Astrocyte (in vitro differentiated cells and primary cell): ENCODE measurements at regions not wholly inside any gene's neighbourhood (a gene's known extent, or its start where the extent isn't known, plus 50 kb on each side); places are given as distances from the start of the nearest gene placed in this dataset.

Experiments used
- DNase-seq: peaks from one replicate; pipeline ENCODE4 v3.0.0-alpha.2; 2010; ENCODE audit warnings: low read depth
- FAIRE-seq: peaks from 2 replicates; lab custom pipeline; 2011; peaks lifted over from hg19 to GRCh38; lab: Jason Lieb, UNC
- H2AFZ ChIP-seq: 2 replicates; pipeline ENCODE4 v1.6.0; 2012; ENCODE audit warnings: low read depth, low read length, inconsistent platforms
- H3K27ac ChIP-seq: 2 replicates; pipeline ENCODE4 v1.5.1; 2011; ENCODE audit warnings: low read depth, low read length, inconsistent platforms
- H3K27me3 ChIP-seq: 2 replicates; pipeline ENCODE4 v1.6.0; 2011; ENCODE audit warnings: low read length, inconsistent platforms; ENCODE audit not compliant: insufficient read depth
- H3K36me3 ChIP-seq: 2 replicates; pipeline ENCODE4 v1.5.1; 2011; ENCODE audit warnings: low read length, inconsistent platforms; ENCODE audit not compliant: insufficient read depth
- H3K4me1 ChIP-seq: 2 replicates; pipeline ENCODE4 v1.5.1; 2011; ENCODE audit warnings: low read length, inconsistent platforms; ENCODE audit not compliant: insufficient read depth
- H3K4me2 ChIP-seq: 2 replicates; pipeline ENCODE4 v1.6.0; 2012; ENCODE audit warnings: low read length, inconsistent platforms
- H3K4me3 ChIP-seq: 2 replicates; pipeline ENCODE4 v1.5.1; 2011; ENCODE audit warnings: low read depth, mild to moderate bottlenecking, low read length, inconsistent platforms; ENCODE audit not compliant: insufficient read depth
- H3K79me2 ChIP-seq: 2 replicates; pipeline ENCODE4 v1.6.0; 2012; ENCODE audit warnings: mild to moderate bottlenecking, low read length, inconsistent platforms; ENCODE audit not compliant: insufficient read depth
- H3K9ac ChIP-seq: 2 replicates; pipeline ENCODE4 v1.6.0; 2012; ENCODE audit warnings: mild to moderate bottlenecking, low read length, inconsistent platforms
- H3K9me3 ChIP-seq: 2 replicates; pipeline ENCODE4 v1.5.1; 2012; ENCODE audit warnings: low read depth, mild to moderate bottlenecking, low read length, inconsistent platforms; ENCODE audit not compliant: insufficient read depth
- H4K20me1 ChIP-seq: 2 replicates; pipeline ENCODE4 v1.6.0; 2012; ENCODE audit warnings: low read length, inconsistent platforms; ENCODE audit not compliant: insufficient read depth
- H3K27ac Mint-ChIP-seq: one replicate; pipeline ENCODE4 v1.8.0; 2021; ENCODE audit warnings: mild to moderate bottlenecking, mixed read lengths; ENCODE audit not compliant: unreplicated experiment
- H3K27me3 Mint-ChIP-seq: one replicate; pipeline ENCODE4 v1.8.0; 2021; ENCODE audit warnings: low read depth, mixed read lengths; ENCODE audit not compliant: unreplicated experiment
- H3K36me3 Mint-ChIP-seq: one replicate; pipeline ENCODE4 v1.8.0; 2021; ENCODE audit warnings: low read depth, mixed read lengths; ENCODE audit not compliant: unreplicated experiment
- H3K4me1 Mint-ChIP-seq: one replicate; pipeline ENCODE4 v1.8.0; 2021; ENCODE audit warnings: low read depth, mixed read lengths; ENCODE audit not compliant: unreplicated experiment
- H3K4me3 Mint-ChIP-seq: one replicate; pipeline ENCODE4 v1.8.0; 2021; ENCODE audit warnings: mild to moderate bottlenecking, moderate library complexity, mixed read lengths; ENCODE audit not compliant: unreplicated experiment
- H3K9me3 Mint-ChIP-seq: one replicate; pipeline ENCODE4 v1.8.0; 2021; ENCODE audit warnings: mild to moderate bottlenecking, mixed read lengths; ENCODE audit not compliant: unreplicated experiment
- CTCF ChIP-seq: IDR thresholded peaks from 2 replicates; pipeline ENCODE4 v1.5.1; 2011; ENCODE audit warnings: low read depth, mild to moderate bottlenecking, inconsistent platforms, low read length, moderate library complexity; ENCODE audit not compliant: insufficient read depth
- EZH2 ChIP-seq: IDR thresholded peaks from 2 replicates; pipeline ENCODE4 v1.6.1; 2012; ENCODE audit warnings: mild to moderate bottlenecking, low read length, inconsistent platforms; ENCODE audit not compliant: insufficient read depth

- Histone ChIP-seq H2AFZ (no peak overlapping the region), H3K4me3 (no peak overlapping the region), H3K27ac (no peak overlapping the region), H3K9ac (no peak overlapping the region), H4K20me1 (no peaks in the 10 kb centered on the region), H3K36me3 (no peaks in the 10 kb centered on the region), H3K79me2 (no peaks in the 10 kb centered on the region), H3K9me3 (peaks cover 4% of the 10 kb centered on the region), H3K27me3 (no peaks in the 10 kb centered on the region), H3K4me1 (no peaks in the 10 kb centered on the region), H3K4me2 (no peak overlapping the region)
- H3K36me3 Mint-ChIP-seq = no peaks in the 10 kb centered on the region
- H3K27ac Mint-ChIP-seq = no peak overlapping the region
- H3K4me1 Mint-ChIP-seq = peaks cover 8% of the 10 kb centered on the region
- no peak for TF ChIP-seq EZH2
- H3K9me3 Mint-ChIP-seq = no peaks in the 10 kb centered on the region
- H3K4me3 Mint-ChIP-seq = no peak overlapping the region
- no peak for FAIRE-seq
- no peak for DNase-seq
- H3K27me3 Mint-ChIP-seq = peaks cover 8% of the 10 kb centered on the region
Observed at GRCh38 chr2:2519381-2519780, 188.3 kb upstream of the MYT1L start.

GRCh38 chr2:2517399-2517798 lies 186.3 kb upstream of the MYT1L start:
- H3K9ac ChIP-seq = no peak overlapping the region
- FAIRE-seq = no peak
- peaks cover 4% of the 10 kb centered on the region for H3K9me3 ChIP-seq
- DNase-seq = no peak
- Mint-ChIP-seq H3K9me3 (peaks cover 3% of the 10 kb centered on the region), H3K27ac (no peak overlapping the region), H3K4me3 (no peak overlapping the region), H3K4me1 (no peaks in the 10 kb centered on the region), H3K27me3 (peaks cover 10% of the 10 kb centered on the region), H3K36me3 (no peaks in the 10 kb centered on the region)
- H2AFZ ChIP-seq = no peak overlapping the region
- H3K27me3 ChIP-seq = no peaks in the 10 kb centered on the region
- H3K27ac ChIP-seq = no peak overlapping the region
- H3K4me1 ChIP-seq = no peaks in the 10 kb centered on the region
- no peaks in the 10 kb centered on the region for H3K36me3 ChIP-seq
- H4K20me1 ChIP-seq = no peaks in the 10 kb centered on the region
- H3K4me2 ChIP-seq = no peak overlapping the region
- TF ChIP-seq CTCF (no peak), EZH2 (no peak)
- no peak overlapping the region for H3K4me3 ChIP-seq
- no peaks in the 10 kb centered on the region for H3K79me2 ChIP-seq

GRCh38 chr2:2516386-2516785 lies 185.3 kb upstream of the MYT1L start:
- FAIRE-seq = no peak

More at GRCh38 chr2:2516386-2516785, 185.3 kb upstream of the MYT1L start:
- no peak overlapping the region for H3K9ac ChIP-seq
- Mint-ChIP-seq H3K36me3 (no peaks in the 10 kb centered on the region), H3K9me3 (peaks cover 3% of the 10 kb centered on the region), H3K4me1 (no peaks in the 10 kb centered on the region), H3K4me3 (no peak overlapping the region), H3K27ac (no peak overlapping the region), H3K27me3 (peaks cover 14% of the 10 kb centered on the region)
- no peaks in the 10 kb centered on the region for H3K27me3 ChIP-seq
- no peaks in the 10 kb centered on the region for H3K4me1 ChIP-seq
- H3K36me3 ChIP-seq = no peaks in the 10 kb centered on the region
- H3K27ac ChIP-seq = no peak overlapping the region
- no peaks in the 10 kb centered on the region for H4K20me1 ChIP-seq
- H2AFZ ChIP-seq = no peak overlapping the region
- H3K4me2 ChIP-seq = no peak overlapping the region
- peaks cover 4% of the 10 kb centered on the region for H3K9me3 ChIP-seq
- no peaks in the 10 kb centered on the region for H3K79me2 ChIP-seq
- DNase-seq = no peak
- TF ChIP-seq EZH2 = no peak
- TF ChIP-seq CTCF = no peak
- H3K4me3 ChIP-seq = no peak overlapping the region
